Caco-2 (cell line): ENCODE measurements at regions not wholly inside any gene's neighbourhood (a gene's known extent, or its start where the extent isn't known, plus 50 kb on each side); places are given as distances from the start of the nearest gene placed in this dataset.

Experiments
- BruUV-seq: library from RNA; stranded (reverse); fragments of 400-500 nt; replicated peaks from 2 replicates; lab custom pipeline; 2021; lab: Mats Ljungman, UMichigan
- CTCF ChIA-PET: fragments of 300-600 bp; sonication (Branson Sonifier 250); formaldehyde crosslinking; loops from one replicate; lab custom pipeline; 2022; ENCODE audit warnings: antibody characterized with exemption; lab: Charles Lee
- POLR2A ChIA-PET: fragments of 300-600 bp; sonication (Branson Sonifier 250); formaldehyde crosslinking; loops from one replicate; lab custom pipeline; 2022; ENCODE audit warnings: antibody characterized with exemption; lab: Charles Lee
- DNase-seq, 2 experiments: peaks; one replicate each; pipeline versions ENCODE4 v3.0.0 to v3.0.0-alpha.2; 2020 to 2022
- H3K27me3 ChIP-seq: replicated peaks from 2 replicates; pipeline ENCODE4 v1.6.0; 2011; ENCODE audit warnings: low read length; ENCODE audit not compliant: control insufficient read depth, insufficient read depth
- H3K36me3 ChIP-seq: 2 replicates; pipeline ENCODE4 v1.5.1; 2011; ENCODE audit warnings: low read length; ENCODE audit not compliant: control insufficient read depth, insufficient read depth
- H3K4me1 ChIP-seq: fragments of 250-450 bp; sonication (Bioruptor Pico); 2 replicates; pipeline ENCODE4 v1.5.1; 2020; ENCODE audit warnings: mild to moderate bottlenecking
- H3K4me3 ChIP-seq: 2 replicates; pipeline ENCODE4 v1.5.1; 2011; ENCODE audit warnings: low read depth, mild to moderate bottlenecking, control low read depth, low read length
- H3K9me3 ChIP-seq: fragments of 250-450 bp; sonication (Bioruptor Pico); 2 replicates; pipeline ENCODE4 v1.5.1; 2020; ENCODE audit warnings: mild to moderate bottlenecking, moderate library complexity
- H3K27ac Mint-ChIP-seq: one replicate; pipeline ENCODE4 v1.8.0; 2022; ENCODE audit warnings: mixed read lengths; ENCODE audit not compliant: unreplicated experiment
- H3K27me3 Mint-ChIP-seq: one replicate; pipeline ENCODE4 v1.8.0; 2022; ENCODE audit warnings: mixed read lengths; ENCODE audit not compliant: insufficient read depth, unreplicated experiment
- H3K36me3 Mint-ChIP-seq: one replicate; pipeline ENCODE4 v1.8.0; 2022; ENCODE audit warnings: mild to moderate bottlenecking, mixed read lengths; ENCODE audit not compliant: insufficient read depth, unreplicated experiment
- H3K4me1 Mint-ChIP-seq: one replicate; pipeline ENCODE4 v1.8.0; 2022; ENCODE audit warnings: low read depth, mixed read lengths; ENCODE audit not compliant: unreplicated experiment
- H3K4me3 Mint-ChIP-seq: one replicate; pipeline ENCODE4 v1.8.0; 2022; ENCODE audit warnings: mild to moderate bottlenecking, moderate library complexity, mixed read lengths; ENCODE audit not compliant: unreplicated experiment
- H3K9me3 Mint-ChIP-seq: one replicate; pipeline ENCODE4 v1.8.0; 2022; ENCODE audit warnings: mixed read lengths; ENCODE audit not compliant: unreplicated experiment
- intact Hi-C: fragments of 100-400 bp; cut with micrococcal nuclease; formaldehyde crosslinking; loops from one replicate; pipeline ENCODE4 v1.10.0; 2022; ENCODE audit not compliant: unreplicated experiment
- TF ChIP-seq, protein P1 (sequence below), 2 experiments: fragments of 200-600 bp in 1 of 2; IDR thresholded peaks; 1 replicate in 1 of 2; 2 replicates in 1 of 2; pipeline versions ENCODE4 v1.5.1 to v1.8.0; 2011 to 2022; ENCODE audit warnings: antibody characterized with exemption in 1 of 2, control low read depth in 1 of 2, inconsistent platforms in 1 of 2, low read depth in 1 of 2, low read length in 1 of 2, mild to moderate bottlenecking in 1 of 2, moderate library complexity in 1 of 2; ENCODE audit not compliant: insufficient read depth in 1 of 2, severe bottlenecking in 1 of 2, unreplicated experiment in 1 of 2

GRCh38 chr16:66247516-66248481 lies 118.7 kb upstream of the CDH5 start:
- H3K27ac Mint-ChIP-seq: no peak overlapping the region
- CTCF ChIA-PET: no interaction called here
- TF ChIP-seq, protein P1, sequence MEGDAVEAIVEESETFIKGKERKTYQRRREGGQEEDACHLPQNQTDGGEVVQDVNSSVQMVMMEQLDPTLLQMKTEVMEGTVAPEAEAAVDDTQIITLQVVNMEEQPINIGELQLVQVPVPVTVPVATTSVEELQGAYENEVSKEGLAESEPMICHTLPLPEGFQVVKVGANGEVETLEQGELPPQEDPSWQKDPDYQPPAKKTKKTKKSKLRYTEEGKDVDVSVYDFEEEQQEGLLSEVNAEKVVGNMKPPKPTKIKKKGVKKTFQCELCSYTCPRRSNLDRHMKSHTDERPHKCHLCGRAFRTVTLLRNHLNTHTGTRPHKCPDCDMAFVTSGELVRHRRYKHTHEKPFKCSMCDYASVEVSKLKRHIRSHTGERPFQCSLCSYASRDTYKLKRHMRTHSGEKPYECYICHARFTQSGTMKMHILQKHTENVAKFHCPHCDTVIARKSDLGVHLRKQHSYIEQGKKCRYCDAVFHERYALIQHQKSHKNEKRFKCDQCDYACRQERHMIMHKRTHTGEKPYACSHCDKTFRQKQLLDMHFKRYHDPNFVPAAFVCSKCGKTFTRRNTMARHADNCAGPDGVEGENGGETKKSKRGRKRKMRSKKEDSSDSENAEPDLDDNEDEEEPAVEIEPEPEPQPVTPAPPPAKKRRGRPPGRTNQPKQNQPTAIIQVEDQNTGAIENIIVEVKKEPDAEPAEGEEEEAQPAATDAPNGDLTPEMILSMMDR (IDR thresholded peaks at IDR 0.05; ENCODE audit: insufficient read depth in 1 of 2, low read depth in 1 of 2, low read length in 1 of 2, severe bottlenecking in 1 of 2, unreplicated experiment in 1 of 2): no peak

DNA sequence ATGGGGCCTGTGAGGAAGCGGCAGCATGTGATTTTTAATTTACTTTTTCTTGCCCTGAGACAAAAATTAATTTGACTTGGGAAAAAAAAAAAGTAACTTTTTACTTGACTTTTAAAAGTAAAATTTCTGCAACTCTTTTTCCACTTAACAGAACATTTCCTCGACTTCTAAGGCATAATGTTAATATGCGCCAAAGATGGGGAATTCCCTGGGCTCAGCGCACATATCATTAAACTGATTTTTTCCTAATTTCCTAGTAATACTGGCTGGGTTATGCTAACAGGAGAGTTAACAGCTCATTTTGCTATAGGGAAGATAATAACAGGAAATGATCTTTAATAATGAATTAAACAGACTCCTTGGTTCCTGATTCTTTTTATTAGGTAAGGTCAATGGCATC lies 120.6 kb upstream of the CDH5 start:
- H3K36me3 ChIP-seq: no peaks in the 10 kb centered on the region
- H3K27me3 Mint-ChIP-seq: no peaks in the 10 kb centered on the region
- no peaks in the 10 kb centered on the region for H3K9me3 Mint-ChIP-seq
- no peaks in the 10 kb centered on the region for H3K9me3 ChIP-seq
- no peak overlapping the region for H3K4me3 ChIP-seq
- peaks cover 5% of the 10 kb centered on the region; the same call in 1 of the 2 replicates for H3K4me1 ChIP-seq
- ChIA-PET CTCF (interaction anchor here (0.8 kb wide), 1 partner anchor 30 kb away, joined by 3 read pairs; no protein-coding TSS in a partner anchor), POLR2A (no interaction called here)
- no peaks in the 10 kb centered on the region for H3K4me1 Mint-ChIP-seq
- H3K27me3 ChIP-seq: no peaks in the 10 kb centered on the region
- no peak for DNase-seq
- H3K27ac Mint-ChIP-seq: no peak overlapping the region
- H3K36me3 Mint-ChIP-seq: no peaks in the 10 kb centered on the region
- TF ChIP-seq, protein P1 (IDR thresholded peaks at IDR 0.05; ENCODE audit: insufficient read depth in 1 of 2, low read depth in 1 of 2, low read length in 1 of 2, severe bottlenecking in 1 of 2, unreplicated experiment in 1 of 2): no peak
- BruUV-seq: no TSS peak
- intact Hi-C loops: no loop called here
- H3K4me3 Mint-ChIP-seq: no peak overlapping the region

More at GRCh38 chr16:66247516-66248481, 118.7 kb upstream of the CDH5 start:
- H3K4me3 ChIP-seq: no peak overlapping the region
- peaks cover 5% of the 10 kb centered on the region; the same call in 1 of the 2 replicates for H3K4me1 ChIP-seq
- H3K9me3 Mint-ChIP-seq: no peaks in the 10 kb centered on the region
- no peaks in the 10 kb centered on the region for H3K9me3 ChIP-seq
- no TSS peak for BruUV-seq
- no peaks in the 10 kb centered on the region for H3K27me3 ChIP-seq
- no peaks in the 10 kb centered on the region for H3K27me3 Mint-ChIP-seq
- POLR2A ChIA-PET: no interaction called here
- H3K4me1 Mint-ChIP-seq: no peaks in the 10 kb centered on the region
- DNase-seq: no peak
- intact Hi-C loops: no loop called here
- H3K36me3 Mint-ChIP-seq: no peaks in the 10 kb centered on the region
- H3K4me3 Mint-ChIP-seq: no peak overlapping the region
- no peaks in the 10 kb centered on the region for H3K36me3 ChIP-seq

- no TSS peak for BruUV-seq
- no peaks in the 10 kb centered on the region for H3K36me3 ChIP-seq
- H3K4me1 ChIP-seq: peaks cover 5% of the 10 kb centered on the region; the same call in 1 of the 2 replicates
- Mint-ChIP-seq H3K27me3 (no peaks in the 10 kb centered on the region), H3K27ac (no peak overlapping the region), H3K9me3 (peaks cover 7% of the 10 kb centered on the region), H3K4me1 (no peaks in the 10 kb centered on the region), H3K36me3 (no peaks in the 10 kb centered on the region), H3K4me3 (no peak overlapping the region)
- no peaks in the 10 kb centered on the region for H3K9me3 ChIP-seq
- no peak for DNase-seq
- ChIA-PET POLR2A (no interaction called here), CTCF (no interaction called here)
- intact Hi-C loops: no loop called here
- no peaks in the 10 kb centered on the region for H3K27me3 ChIP-seq
- no peak overlapping the region for H3K4me3 ChIP-seq
- TF ChIP-seq, protein P1 (IDR thresholded peaks at IDR 0.05; ENCODE audit: insufficient read depth in 1 of 2, low read depth in 1 of 2, low read length in 1 of 2, severe bottlenecking in 1 of 2, unreplicated experiment in 1 of 2): no peak
Measured at GRCh38 chr16:66245072-66245471, 121.4 kb upstream of the CDH5 start.
